ENCODE measurements at regions not wholly inside any gene's neighbourhood (a gene's known extent, or its start where the extent isn't known, plus 50 kb on each side); places are given as distances from the start of the nearest gene placed in this dataset.

DNA sequence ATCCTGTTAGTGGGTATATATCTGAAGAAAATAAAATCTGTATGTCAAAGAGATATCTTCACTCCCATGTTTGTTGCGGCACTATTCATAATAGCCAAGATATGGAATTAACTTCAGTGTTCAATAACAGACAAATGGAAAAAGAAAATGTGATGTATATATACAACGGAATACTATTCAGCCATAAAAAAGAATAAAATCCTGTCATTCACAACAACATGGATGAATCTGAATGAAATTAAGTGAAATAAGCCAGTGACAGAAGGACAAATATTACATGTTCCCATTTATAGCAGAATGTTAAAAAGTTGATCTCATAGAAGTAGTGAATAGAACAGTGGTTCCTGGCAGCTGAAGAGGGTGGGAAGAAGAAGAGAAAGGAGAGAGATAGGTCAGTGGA lies 239.1 kb upstream of the RUNX1 start:
- TF ChIP-seq CTCF (IDR thresholded peaks at IDR 0.05) (no peak), POLR2A (IDR thresholded peaks at IDR 0.05) (no peak)

All from adrenal gland (tissue), 5 donors.